ENCODE measurements at regions not wholly inside any gene's neighbourhood (a gene's known extent, or its start where the extent isn't known, plus 50 kb on each side); places are given as distances from the start of the nearest gene placed in this dataset.

- H2AFZ ChIP-seq (ENCODE audit: low read length), result no peak overlapping the region
- no peaks in the 10 kb centered on the region; a peak in 2 of 5 replicates for H3K9me3 Mint-ChIP-seq
These were observed 94.9 kb upstream of the IGSF21 start for GRCh38 chr1:18012686-18013085.

More at GRCh38 chr1:18012686-18013085, 94.9 kb upstream of the IGSF21 start:
- Histone ChIP-seq H3K18ac (ENCODE audit: insufficient read length, low read depth, low read length) (no peak overlapping the region), H2BK5ac (ENCODE audit: insufficient read length, low read length) (no peak overlapping the region), H3K9me3 (ENCODE audit: control insufficient read depth, low read depth, low read length) (no peaks in the 10 kb centered on the region), H3K14ac (ENCODE audit: insufficient read depth, low read length) (no peak overlapping the region), H2AK5ac (ENCODE audit: insufficient read length, low read length) (no peak overlapping the region), H3K56ac (ENCODE audit: insufficient read length, low read depth, low read length) (no peak overlapping the region), H3K23ac (ENCODE audit: insufficient read length, low read depth, low read length) (no peak overlapping the region), H4K20me1 (ENCODE audit: control insufficient read depth, insufficient read depth, insufficient read length) (no peaks in the 10 kb centered on the region), H3K79me1 (ENCODE audit: insufficient read depth, low read depth, low read length, poor library complexity, severe bottlenecking) (no peaks in the 10 kb centered on the region), H3T11ph (ENCODE audit: low read length) (no peak overlapping the region), H3K4me2 (ENCODE audit: insufficient read depth, insufficient read length, low read length) (no peak overlapping the region), H3K9ac (ENCODE audit: extremely low read depth, insufficient read length, low read length) (no peak overlapping the region), H4K91ac (ENCODE audit: insufficient read length, low read depth, low read length) (no peak overlapping the region), H2BK20ac (ENCODE audit: low read depth, low read length, poor library complexity, severe bottlenecking) (no peak overlapping the region), H4K5ac (ENCODE audit: insufficient read length, low read depth, low read length) (no peak overlapping the region), H4K8ac (replicated peaks; ENCODE audit: insufficient read length, low read depth, low read length) (no peak overlapping the region), H2BK12ac (ENCODE audit: insufficient read length, low read depth, low read length) (no peak overlapping the region), H2BK15ac (ENCODE audit: low read depth, low read length) (no peak overlapping the region), H3K79me2 (ENCODE audit: insufficient read depth, low read length) (no peaks in the 10 kb centered on the region), H2BK120ac (ENCODE audit: low read depth, low read length, poor library complexity, severe bottlenecking) (no peak overlapping the region), H3K23me2 (ENCODE audit: insufficient read length, low read depth, low read length, poor library complexity, severe bottlenecking) (no peaks in the 10 kb centered on the region), H3K4ac (ENCODE audit: low read depth, low read length) (no peak overlapping the region), H3K27ac (ENCODE audit: insufficient read length, low read depth, low read length) (no peak overlapping the region), H3K27me3 (ENCODE audit: insufficient read depth, low read length) (no peaks in the 10 kb centered on the region), H3K4me1 (ENCODE audit: insufficient read depth, low read length) (peaks cover 2% of the 10 kb centered on the region; the same call in 1 of the 2 replicates)
- no peak overlapping the region for H3K4me3 Mint-ChIP-seq
- H3K27me3 Mint-ChIP-seq (ENCODE audit: low read depth), result peaks cover 14% of the 10 kb centered on the region
- H3K4me1 Mint-ChIP-seq, result peaks cover 28 to 37% of the 10 kb centered on the region in 2 experiments
- no CpG with 5 or more reads among the region's 8 CpGs for WGBS (ENCODE audit: extremely low coverage, insufficient read length, low lambda C conversion rate)
- no peak overlapping the region for H3K27ac Mint-ChIP-seq
- H3K36me3 Mint-ChIP-seq (ENCODE audit: insufficient read depth in 1 of 3, low read depth in 3 of 3), result no peaks in the 10 kb centered on the region; a peak in 1 of 7 replicates
- no peak for DNase-seq
- TF ChIP-seq CTCF (conservative IDR thresholded peaks at IDR 0.05), result no peak

All from H9 (cell line).